Epithelial cell of esophagus (primary cell): ENCODE measurements at regions not wholly inside any gene's neighbourhood (a gene's known extent, or its start where the extent isn't known, plus 50 kb on each side); places are given as distances from the start of the nearest gene placed in this dataset.

Source experiments
- DNase-seq: peaks from one replicate; pipeline ENCODE4 v3.0.0; 2010; ENCODE audit warnings: low read depth
- H3K4me3 ChIP-seq: 2 replicates; pipeline ENCODE4 v1.5.1; 2011; ENCODE audit warnings: mild to moderate bottlenecking, low read length, control low read depth
- CTCF ChIP-seq: IDR thresholded peaks from 2 replicates; pipeline ENCODE4 v1.5.1; 2011; ENCODE audit warnings: low read depth, mild to moderate bottlenecking, low read length, control low read depth, inconsistent platforms; ENCODE audit not compliant: insufficient read depth; ENCODE audit errors: missing control alignments

DNA sequence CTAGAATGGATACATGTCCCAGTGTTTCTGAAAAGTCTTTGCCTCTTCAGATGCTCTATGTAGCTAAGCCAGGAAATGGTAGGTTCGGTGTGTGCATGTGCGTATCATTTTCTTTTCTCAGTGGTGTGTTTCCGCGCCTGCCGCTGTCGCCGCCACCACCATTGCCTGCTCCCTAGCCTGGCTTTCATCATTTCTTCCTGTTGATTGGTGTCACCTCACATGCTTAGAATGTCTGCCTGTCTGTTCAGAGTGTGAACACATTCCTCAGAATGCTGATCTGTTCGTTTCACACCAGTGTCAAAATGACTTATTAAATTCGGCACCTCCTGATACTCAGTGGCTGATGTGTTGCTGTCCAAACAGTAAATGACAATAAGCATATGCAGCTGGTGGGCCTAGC, 255.2 kb upstream of the SPRED2 start:
- DNase-seq: no peak
- H3K4me3 ChIP-seq: no peak overlapping the region
- no peak for TF ChIP-seq CTCF

DNA sequence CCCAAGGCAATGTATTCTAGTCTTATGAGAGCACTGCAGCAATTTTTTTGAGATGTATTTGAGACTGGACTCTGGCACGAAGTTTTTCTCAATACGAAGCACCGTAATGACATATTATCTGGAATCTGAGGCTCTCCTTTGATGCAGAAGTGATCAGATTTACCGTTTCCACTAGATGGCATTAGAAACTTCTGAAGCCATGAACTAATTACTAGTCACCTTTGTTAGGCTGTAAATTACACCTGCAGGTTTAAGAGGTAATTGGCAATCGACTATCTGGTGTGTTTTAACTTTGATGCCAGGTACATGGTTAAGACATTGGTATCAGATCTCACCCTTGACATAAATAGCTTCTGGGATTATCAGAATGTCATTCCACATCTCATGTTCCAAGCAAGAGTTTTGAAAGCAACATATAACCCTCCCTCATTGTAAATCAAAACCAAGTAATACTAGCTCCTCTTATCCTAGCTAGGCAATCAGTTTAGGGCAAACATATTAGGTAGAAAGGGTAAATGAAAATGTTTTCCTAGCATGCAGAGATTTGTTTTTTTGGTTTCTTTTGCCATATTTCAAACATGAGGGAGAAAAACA, 254.6 kb upstream of the SPRED2 start:
- TF ChIP-seq CTCF: peak; percentile 34
- no peak overlapping the region for H3K4me3 ChIP-seq
- peak; percentile 24 for DNase-seq

DNA sequence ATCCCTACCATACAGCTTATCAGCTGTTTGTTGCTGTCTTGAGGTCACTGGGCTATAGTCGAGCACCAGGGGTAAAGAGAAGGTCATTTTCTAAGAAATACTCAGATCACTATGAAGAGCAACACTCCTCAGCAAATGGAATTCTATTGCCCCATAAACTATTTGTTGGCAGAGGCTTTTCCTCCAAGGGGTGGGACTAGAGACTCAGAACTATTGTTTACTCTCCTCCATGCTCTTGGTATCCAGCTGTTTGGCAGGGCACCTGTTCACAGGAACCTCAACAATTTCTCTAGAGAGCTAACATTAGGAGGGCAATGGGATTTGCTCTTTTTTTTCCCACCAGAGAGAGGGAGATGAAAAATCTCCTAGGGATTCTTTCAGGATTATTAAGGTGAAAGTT, 249.1 kb upstream of the SPRED2 start:
- no peak overlapping the region for H3K4me3 ChIP-seq
- no peak for TF ChIP-seq CTCF
- DNase-seq: no peak

- peak; percentile 41 for DNase-seq
- TF ChIP-seq CTCF: no peak
- no peak overlapping the region for H3K4me3 ChIP-seq
Observed at GRCh38 chr2:65678779-65679391, 246.5 kb upstream of the SPRED2 start.

DNA sequence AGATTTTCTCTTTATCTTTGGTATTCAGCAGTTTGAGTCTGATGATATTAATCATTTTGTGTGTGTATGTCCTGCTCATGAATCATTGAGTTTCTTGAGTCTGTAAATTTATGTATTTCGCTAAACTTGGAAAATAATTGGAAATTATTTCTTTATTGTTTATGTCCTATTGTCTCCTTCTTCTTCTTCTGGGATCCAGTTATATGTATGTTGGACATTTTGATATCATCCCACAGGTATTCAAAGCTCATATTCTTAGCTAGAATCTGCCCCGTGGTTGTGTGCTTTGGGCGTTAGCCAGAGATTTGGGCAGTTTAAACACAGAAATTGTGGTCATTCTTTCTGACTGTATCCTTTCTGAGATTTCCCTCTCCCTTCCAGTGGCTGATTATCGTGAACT, 243.0 kb upstream of the SPRED2 start:
- no peak for DNase-seq
- TF ChIP-seq CTCF: no peak

GRCh38 chr2:65671670-65672242, 239.4 kb upstream of the SPRED2 start:
- H3K4me3 ChIP-seq: no peak overlapping the region
- DNase-seq: no peak
- TF ChIP-seq CTCF: no peak

More for the DNA sequence above, 243.0 kb upstream of the SPRED2 start:
- H3K4me3 ChIP-seq: no peak overlapping the region
